Esophagus squamous epithelium (tissue), 5 donors: ENCODE measurements at regions not wholly inside any gene's neighbourhood (a gene's known extent, or its start where the extent isn't known, plus 50 kb on each side); places are given as distances from the start of the nearest gene placed in this dataset.

Experiments used
- DNase-seq: peaks from one replicate; lab custom pipeline; 2025; lab: John Stamatoyannopoulos, UW
- H3K27ac ChIP-seq, 4 donors: fragments of 200-600 bp; sonication (generic); one replicate each; pipeline ENCODE4 v1.5.1; 2016 to 2019; ENCODE audit warnings: mild to moderate bottlenecking in 1 of 4
- H3K27me3 ChIP-seq, 4 donors: fragments of 200-600 bp; sonication (generic); 1 replicate in 3 of 4; 2 replicates in 1 of 4; pipeline versions ENCODE4 v1.5.1 to v1.6.0; 2017 to 2021; ENCODE audit warnings: antibody characterized with exemption in 1 of 4
- H3K36me3 ChIP-seq, 3 donors: fragments of 200-600 bp; sonication (generic); one replicate each; pipeline ENCODE4 v1.5.1; 2016 to 2019
- H3K4me1 ChIP-seq, 3 donors: fragments of 200-600 bp; sonication (generic); one replicate each; pipeline ENCODE4 v1.5.1; 2017 to 2019
- H3K4me3 ChIP-seq, 4 donors: fragments of 200-600 bp; sonication (generic); 1 replicate in 3 of 4; 2 replicates in 1 of 4; pipeline ENCODE4 v1.5.1; 2016 to 2019; ENCODE audit warnings: mild to moderate bottlenecking in 2 of 4, moderate library complexity in 1 of 4
- H3K9me3 ChIP-seq, 3 donors: fragments of 200-600 bp; sonication (generic); one replicate each; pipeline ENCODE4 v1.5.1; 2016 to 2019
- CTCF ChIP-seq, 6 experiments: fragments of 450-650 bp in 4 of 6; fragments of 200-600 bp in 2 of 6; sonication (generic) in 2 of 6; IDR thresholded peaks; one replicate each; pipeline ENCODE4 v1.5.1; 2016 to 2019; ENCODE audit warnings: antibody characterized with exemption in 6 of 6, mild to moderate bottlenecking in 4 of 6, moderate library complexity in 4 of 6
- POLR2A ChIP-seq, 4 donors: fragments of 450-650 bp; IDR thresholded peaks; one replicate each; pipeline ENCODE4 v1.6.1; 2017; ENCODE audit warnings: antibody characterized with exemption in 4 of 4, mild to moderate bottlenecking in 4 of 4, moderate library complexity in 3 of 4
- WGBS, 2 donors: methylation state at CpG; one replicate each; pipeline ENCODE4 v1.1.5; 2018; 5-methylcytosine and 5-hydroxymethylcytosine counted together
- intact Hi-C: fragments of 100-400 bp; cut with DNase I; formaldehyde crosslinking; loops from one replicate; pipeline ENCODE4 v1.15.0; 2022
- donor health status: DM: yes; HTN: yes; CAD: no.

DNA sequence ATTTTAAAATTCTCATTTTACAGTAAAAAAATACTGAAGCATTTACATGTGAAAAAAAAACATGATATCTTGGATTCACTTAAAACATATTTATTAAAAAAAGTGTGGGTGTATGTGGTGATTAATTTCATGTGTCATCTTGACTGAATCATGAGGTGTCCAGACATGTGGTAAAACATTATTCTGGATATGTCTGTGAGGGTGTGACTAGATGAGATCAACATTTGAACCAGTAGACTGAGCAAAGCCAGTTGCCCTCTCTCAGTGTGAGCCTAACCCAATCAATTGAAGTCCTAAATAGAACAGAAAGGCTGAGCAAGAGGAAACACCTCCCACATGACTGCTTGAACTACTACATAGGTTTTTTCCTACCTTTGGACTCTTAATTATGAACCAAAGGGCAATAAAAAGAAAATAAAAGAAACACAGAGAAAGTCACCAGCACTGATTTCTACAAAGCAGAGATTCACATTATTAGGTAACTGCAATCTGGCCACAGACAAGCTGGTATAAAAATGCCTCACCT is 90.5 kb upstream of the VGLL2 start:
- Histone ChIP-seq H3K36me3 (no peaks in the 10 kb centered on the region), H3K9me3 (peaks cover 0 to 3% (median 0%) of the 10 kb centered on the region in 3 donors), H3K4me1 (peaks cover 0 to 14% (median 0%) of the 10 kb centered on the region in 3 donors), H3K27ac (peak overlapping the region in 3 of 4 donors; percentile 0 to 50 (median 43)), H3K4me3 (no peak overlapping the region), H3K27me3 (no peaks in the 10 kb centered on the region)
- TF ChIP-seq CTCF (IDR thresholded peaks at IDR 0.05) (no peak), POLR2A (IDR thresholded peaks at IDR 0.05) (no peak)
- intact Hi-C loops, result no loop called here
- no peak for DNase-seq

- intact Hi-C loops, result no loop called here
- H3K4me1 ChIP-seq, result no peaks in the 10 kb centered on the region
- TF ChIP-seq POLR2A (IDR thresholded peaks at IDR 0.05) (no peak), CTCF (IDR thresholded peaks at IDR 0.05) (peak; percentile 14 to 51 (median 32))
- WGBS, 2 donors, result 5 to 11% methylated on average over 2 of the region's 2 CpGs
- peaks cover 0 to 7% (median 0%) of the 10 kb centered on the region in 3 donors for H3K9me3 ChIP-seq
- H3K27me3 ChIP-seq, result no peaks in the 10 kb centered on the region
- no peak overlapping the region for H3K27ac ChIP-seq
- no peak for DNase-seq
- no peaks in the 10 kb centered on the region for H3K36me3 ChIP-seq
- no peak overlapping the region for H3K4me3 ChIP-seq
These were observed 76.6 kb upstream of the VGLL2 start for GRCh38 chr6:117188627-117189201.

DNA sequence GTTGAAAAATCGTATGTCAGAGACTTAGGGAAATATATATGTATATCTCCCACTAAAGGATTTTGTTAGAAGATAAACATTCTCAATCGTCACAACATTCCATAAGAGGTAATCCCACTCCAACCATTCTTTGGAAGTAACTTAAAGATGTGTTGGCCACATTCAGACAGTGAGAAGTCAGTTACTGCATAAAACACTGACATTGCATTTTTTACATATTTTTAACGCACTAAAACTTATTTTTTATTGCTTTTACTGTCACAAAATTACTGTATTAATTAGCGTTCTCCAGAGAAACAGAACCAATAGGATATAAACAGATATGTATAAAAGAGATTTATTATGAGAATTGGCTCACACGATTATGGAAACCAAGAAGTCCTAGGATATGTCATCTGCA is 74.3 kb upstream of the VGLL2 start:
- Histone ChIP-seq H3K36me3 (no peaks in the 10 kb centered on the region), H3K27ac (no peak overlapping the region), H3K4me1 (no peaks in the 10 kb centered on the region), H3K4me3 (no peak overlapping the region), H3K9me3 (peaks cover 0 to 7% (median 0%) of the 10 kb centered on the region in 3 donors), H3K27me3 (no peaks in the 10 kb centered on the region)
- 70 to 80% methylated on average over 5 of the region's 5 CpGs for WGBS, 2 donors
- intact Hi-C loops, result no loop called here
- no peak for DNase-seq
- no peak for TF ChIP-seq POLR2A (IDR thresholded peaks at IDR 0.05)
- TF ChIP-seq CTCF (IDR thresholded peaks at IDR 0.05), result no peak

- DNase-seq, result no peak
- no peak overlapping the region for H3K4me3 ChIP-seq
- WGBS, 2 donors, result 73 to 100% methylated on average over 1 of the region's 1 CpG
- peaks cover 0 to 7% (median 0%) of the 10 kb centered on the region in 3 donors for H3K9me3 ChIP-seq
- no peaks in the 10 kb centered on the region for H3K36me3 ChIP-seq
- H3K27ac ChIP-seq, result no peak overlapping the region
- no peaks in the 10 kb centered on the region for H3K27me3 ChIP-seq
- TF ChIP-seq POLR2A (IDR thresholded peaks at IDR 0.05) (no peak), CTCF (IDR thresholded peaks at IDR 0.05) (no peak)
- intact Hi-C loops, result no loop called here
- H3K4me1 ChIP-seq, result no peaks in the 10 kb centered on the region
These were observed 73.9 kb upstream of the VGLL2 start for GRCh38 chr6:117191448-117191847.

GRCh38 chr6:117194271-117194670 is 71.1 kb upstream of the VGLL2 start:
- TF ChIP-seq CTCF (IDR thresholded peaks at IDR 0.05) (no peak), POLR2A (IDR thresholded peaks at IDR 0.05) (no peak)
- no peaks in the 10 kb centered on the region for H3K4me1 ChIP-seq
- intact Hi-C loops, result no loop called here
- H3K4me3 ChIP-seq, result no peak overlapping the region
- 63 to 68% methylated on average over 2 of the region's 2 CpGs for WGBS, 2 donors
- peaks cover 0 to 7% (median 0%) of the 10 kb centered on the region in 3 donors for H3K9me3 ChIP-seq
- H3K36me3 ChIP-seq, result no peaks in the 10 kb centered on the region
- no peak overlapping the region for H3K27ac ChIP-seq
- DNase-seq, result no peak
- no peaks in the 10 kb centered on the region for H3K27me3 ChIP-seq
